ENCODE measurements at regions not wholly inside any gene's neighbourhood (a gene's known extent, or its start where the extent isn't known, plus 50 kb on each side); places are given as distances from the start of the nearest gene placed in this dataset.
"Not testable (repeated sequence)": the region's sequence is repeated elsewhere in the genome, so short reads cannot be mapped to it uniquely, and the experiment has no call there.

DNA sequence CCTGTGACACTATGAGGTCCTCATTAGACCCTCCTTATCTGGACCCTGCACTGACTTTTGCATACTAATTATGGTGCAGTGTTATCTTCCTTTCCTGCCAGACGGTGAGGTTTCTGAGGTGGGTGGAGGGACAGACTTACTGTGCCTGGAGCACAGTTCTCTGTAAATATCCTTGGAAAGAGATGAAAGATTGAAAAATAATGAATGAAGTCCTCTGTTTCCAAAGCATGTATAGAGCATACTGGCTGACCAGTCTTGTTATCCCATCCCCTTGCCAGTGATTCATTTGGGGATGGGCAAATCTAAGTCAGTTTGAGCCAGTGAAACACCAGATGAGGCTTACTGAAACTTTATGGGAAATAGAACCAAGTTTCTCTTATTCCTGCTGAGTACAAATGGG, 152.6 kb upstream of the HDDC2 start:
- Histone ChIP-seq H3K9me3 (ENCODE audit: control insufficient read depth, low read depth, low read length) (peaks cover 13% of the 10 kb centered on the region), H3K36me3 (ENCODE audit: control insufficient read depth, insufficient read depth, low read length) (no peaks in the 10 kb centered on the region), H3K27ac (ENCODE audit: low read length) (no peak overlapping the region), H3K27me3 (ENCODE audit: control insufficient read depth, insufficient read depth, low read length) (no peaks in the 10 kb centered on the region), H3K4me1 (ENCODE audit: control insufficient read depth, insufficient read depth, low read length) (no peaks in the 10 kb centered on the region), H3K4me3 (ENCODE audit: low read length) (no peak overlapping the region)
- no peak for DNase-seq
- WGBS (ENCODE audit: insufficient coverage, low lambda C conversion rate) = no CpG with 5 or more reads among the region's 1 CpG

GRCh38 chr6:125458493-125458892, 156.7 kb upstream of the HDDC2 start:
- H3K27me3 ChIP-seq (ENCODE audit: control insufficient read depth, insufficient read depth, low read length); H3K4me1 ChIP-seq (ENCODE audit: control insufficient read depth, insufficient read depth, low read length); H3K36me3 ChIP-seq (ENCODE audit: control insufficient read depth, insufficient read depth, low read length); H3K4me3 ChIP-seq (ENCODE audit: low read length); H3K9me3 ChIP-seq (ENCODE audit: control insufficient read depth, low read depth, low read length); DNase-seq; H3K27ac ChIP-seq (ENCODE audit: low read length): not testable (repeated sequence)
- WGBS (ENCODE audit: insufficient coverage, low lambda C conversion rate) = no CpG with 5 or more reads among the region's 1 CpG

GRCh38 chr6:125465332-125465731, 163.6 kb upstream of the HDDC2 start:
- not testable (repeated sequence) for H3K27ac ChIP-seq (ENCODE audit: low read length); DNase-seq; H3K4me3 ChIP-seq (ENCODE audit: low read length); H3K9me3 ChIP-seq (ENCODE audit: control insufficient read depth, low read depth, low read length); H3K27me3 ChIP-seq (ENCODE audit: control insufficient read depth, insufficient read depth, low read length); H3K4me1 ChIP-seq (ENCODE audit: control insufficient read depth, insufficient read depth, low read length); H3K36me3 ChIP-seq (ENCODE audit: control insufficient read depth, insufficient read depth, low read length)
- WGBS (ENCODE audit: insufficient coverage, low lambda C conversion rate) = no CpG with 5 or more reads among the region's 1 CpG

- Histone ChIP-seq H3K9me3 (ENCODE audit: control insufficient read depth, low read depth, low read length) (no peaks in the 10 kb centered on the region), H3K4me1 (ENCODE audit: control insufficient read depth, insufficient read depth, low read length) (no peaks in the 10 kb centered on the region), H3K27me3 (ENCODE audit: control insufficient read depth, insufficient read depth, low read length) (no peaks in the 10 kb centered on the region), H3K4me3 (ENCODE audit: low read length) (no peak overlapping the region), H3K36me3 (ENCODE audit: control insufficient read depth, insufficient read depth, low read length) (no peaks in the 10 kb centered on the region), H3K27ac (ENCODE audit: low read length) (no peak overlapping the region)
- WGBS (ENCODE audit: insufficient coverage, low lambda C conversion rate) = no CpG with 5 or more reads among the region's 3 CpGs
- no peak for DNase-seq
These were observed 168.1 kb upstream of the HDDC2 start for GRCh38 chr6:125469915-125470314.

GRCh38 chr6:125471667-125472066, 169.9 kb upstream of the HDDC2 start:
- WGBS (ENCODE audit: insufficient coverage, low lambda C conversion rate) = no CpG with 5 or more reads among the region's 1 CpG

GRCh38 chr6:125474061-125474460, 172.3 kb upstream of the HDDC2 start:
- Histone ChIP-seq H3K4me3 (ENCODE audit: low read length) (no peak overlapping the region), H3K27ac (ENCODE audit: low read length) (no peak overlapping the region), H3K9me3 (ENCODE audit: control insufficient read depth, low read depth, low read length) (no peaks in the 10 kb centered on the region), H3K4me1 (ENCODE audit: control insufficient read depth, insufficient read depth, low read length) (no peaks in the 10 kb centered on the region), H3K36me3 (ENCODE audit: control insufficient read depth, insufficient read depth, low read length) (no peaks in the 10 kb centered on the region), H3K27me3 (ENCODE audit: control insufficient read depth, insufficient read depth, low read length) (no peaks in the 10 kb centered on the region)
- WGBS (ENCODE audit: insufficient coverage, low lambda C conversion rate) = no CpG with 5 or more reads among the region's 1 CpG
- DNase-seq = no peak

More at GRCh38 chr6:125471667-125472066, 169.9 kb upstream of the HDDC2 start:
- Histone ChIP-seq H3K36me3 (ENCODE audit: control insufficient read depth, insufficient read depth, low read length) (no peaks in the 10 kb centered on the region), H3K4me1 (ENCODE audit: control insufficient read depth, insufficient read depth, low read length) (no peaks in the 10 kb centered on the region), H3K9me3 (ENCODE audit: control insufficient read depth, low read depth, low read length) (no peaks in the 10 kb centered on the region), H3K4me3 (ENCODE audit: low read length) (no peak overlapping the region), H3K27me3 (ENCODE audit: control insufficient read depth, insufficient read depth, low read length) (no peaks in the 10 kb centered on the region), H3K27ac (ENCODE audit: low read length) (no peak overlapping the region)
- no peak for DNase-seq

- H3K4me1 ChIP-seq (ENCODE audit: control insufficient read depth, insufficient read depth, low read length) = no peaks in the 10 kb centered on the region
- H3K4me3 ChIP-seq (ENCODE audit: low read length) = no peak overlapping the region
- DNase-seq = no peak
- WGBS (ENCODE audit: insufficient coverage, low lambda C conversion rate) = 92% methylated on average over 2 of the region's 4 CpGs
- H3K27ac ChIP-seq (ENCODE audit: low read length) = no peak overlapping the region
- H3K9me3 ChIP-seq (ENCODE audit: control insufficient read depth, low read depth, low read length) = no peaks in the 10 kb centered on the region
- H3K27me3 ChIP-seq (ENCODE audit: control insufficient read depth, insufficient read depth, low read length) = no peaks in the 10 kb centered on the region
- H3K36me3 ChIP-seq (ENCODE audit: control insufficient read depth, insufficient read depth, low read length) = no peaks in the 10 kb centered on the region
These were observed 175.4 kb upstream of the HDDC2 start for GRCh38 chr6:125477156-125477555.

GRCh38 chr6:125477844-125478243, 176.1 kb upstream of the HDDC2 start:
- Histone ChIP-seq H3K9me3 (ENCODE audit: control insufficient read depth, low read depth, low read length) (no peaks in the 10 kb centered on the region), H3K4me3 (ENCODE audit: low read length) (no peak overlapping the region), H3K36me3 (ENCODE audit: control insufficient read depth, insufficient read depth, low read length) (no peaks in the 10 kb centered on the region), H3K27me3 (ENCODE audit: control insufficient read depth, insufficient read depth, low read length) (no peaks in the 10 kb centered on the region), H3K4me1 (ENCODE audit: control insufficient read depth, insufficient read depth, low read length) (no peaks in the 10 kb centered on the region), H3K27ac (ENCODE audit: low read length) (no peak overlapping the region)
- no CpG with 5 or more reads among the region's 3 CpGs for WGBS (ENCODE audit: insufficient coverage, low lambda C conversion rate)
- DNase-seq = no peak

DNA sequence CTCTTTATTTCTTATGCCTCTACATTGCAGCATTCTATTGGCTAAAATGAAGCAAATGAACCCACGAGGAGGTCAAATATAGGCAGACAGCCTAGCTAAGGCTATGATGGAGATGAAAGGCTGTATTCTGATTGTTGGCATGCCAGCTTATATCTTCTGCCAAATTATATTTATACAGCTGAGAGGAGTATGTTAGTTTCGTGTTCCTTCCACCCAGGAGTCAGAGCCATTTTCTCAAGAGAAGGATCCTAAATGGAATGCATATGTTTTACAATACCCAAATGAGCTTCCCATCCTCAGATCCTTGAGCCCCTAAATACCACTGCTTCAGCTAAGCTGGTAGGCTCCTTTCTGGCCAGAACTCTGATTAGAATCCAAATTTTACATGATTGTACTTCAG, 178.4 kb upstream of the HDDC2 start:
- Histone ChIP-seq H3K36me3 (ENCODE audit: control insufficient read depth, insufficient read depth, low read length) (no peaks in the 10 kb centered on the region), H3K4me1 (ENCODE audit: control insufficient read depth, insufficient read depth, low read length) (no peaks in the 10 kb centered on the region), H3K9me3 (ENCODE audit: control insufficient read depth, low read depth, low read length) (no peaks in the 10 kb centered on the region), H3K4me3 (ENCODE audit: low read length) (no peak overlapping the region), H3K27ac (ENCODE audit: low read length) (no peak overlapping the region), H3K27me3 (ENCODE audit: control insufficient read depth, insufficient read depth, low read length) (no peaks in the 10 kb centered on the region)
- no peak for DNase-seq
- WGBS (ENCODE audit: insufficient coverage, low lambda C conversion rate) = no CpG with 5 or more reads among the region's 2 CpGs

DNA sequence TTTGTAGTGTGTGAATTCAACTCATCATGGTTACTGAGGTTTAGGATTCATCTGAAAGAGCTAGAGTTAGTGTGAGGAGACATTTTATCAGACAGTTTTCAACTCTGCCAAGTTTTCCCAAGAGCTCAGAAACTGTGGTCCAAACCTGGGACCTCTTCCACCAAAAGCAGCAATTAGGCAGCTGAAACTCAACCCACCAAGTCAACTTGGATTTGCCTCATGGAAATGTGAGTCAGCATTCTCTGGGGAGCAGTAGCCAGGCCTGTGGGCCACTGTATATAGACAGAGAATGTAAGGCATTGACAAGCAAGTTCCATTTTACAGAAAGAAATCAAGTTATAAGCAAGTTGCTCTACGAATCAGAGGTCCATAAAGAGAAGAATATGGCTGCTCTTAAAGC, 178.8 kb upstream of the HDDC2 start:
- no peaks in the 10 kb centered on the region for H3K9me3 ChIP-seq (ENCODE audit: control insufficient read depth, low read depth, low read length)
- no peaks in the 10 kb centered on the region for H3K4me1 ChIP-seq (ENCODE audit: control insufficient read depth, insufficient read depth, low read length)
- no peaks in the 10 kb centered on the region for H3K36me3 ChIP-seq (ENCODE audit: control insufficient read depth, insufficient read depth, low read length)
- H3K4me3 ChIP-seq (ENCODE audit: low read length) = no peak overlapping the region
- no peak for DNase-seq
- WGBS (ENCODE audit: insufficient coverage, low lambda C conversion rate) = no CpG with 5 or more reads among the region's 1 CpG
- H3K27me3 ChIP-seq (ENCODE audit: control insufficient read depth, insufficient read depth, low read length) = no peaks in the 10 kb centered on the region
- H3K27ac ChIP-seq (ENCODE audit: low read length) = no peak overlapping the region

GRCh38 chr6:125481056-125481455, 179.3 kb upstream of the HDDC2 start:
- H3K9me3 ChIP-seq (ENCODE audit: control insufficient read depth, low read depth, low read length) = no peaks in the 10 kb centered on the region
- no peak for DNase-seq
- no peak overlapping the region for H3K4me3 ChIP-seq (ENCODE audit: low read length)
- WGBS (ENCODE audit: insufficient coverage, low lambda C conversion rate) = 100% methylated on average over 1 of the region's 1 CpG
- H3K36me3 ChIP-seq (ENCODE audit: control insufficient read depth, insufficient read depth, low read length) = no peaks in the 10 kb centered on the region
- no peak overlapping the region for H3K27ac ChIP-seq (ENCODE audit: low read length)
- no peaks in the 10 kb centered on the region for H3K4me1 ChIP-seq (ENCODE audit: control insufficient read depth, insufficient read depth, low read length)
- no peaks in the 10 kb centered on the region for H3K27me3 ChIP-seq (ENCODE audit: control insufficient read depth, insufficient read depth, low read length)
